ENCODE measurements at regions not wholly inside any gene's neighbourhood (a gene's known extent, or its start where the extent isn't known, plus 50 kb on each side); places are given as distances from the start of the nearest gene placed in this dataset.

DNA sequence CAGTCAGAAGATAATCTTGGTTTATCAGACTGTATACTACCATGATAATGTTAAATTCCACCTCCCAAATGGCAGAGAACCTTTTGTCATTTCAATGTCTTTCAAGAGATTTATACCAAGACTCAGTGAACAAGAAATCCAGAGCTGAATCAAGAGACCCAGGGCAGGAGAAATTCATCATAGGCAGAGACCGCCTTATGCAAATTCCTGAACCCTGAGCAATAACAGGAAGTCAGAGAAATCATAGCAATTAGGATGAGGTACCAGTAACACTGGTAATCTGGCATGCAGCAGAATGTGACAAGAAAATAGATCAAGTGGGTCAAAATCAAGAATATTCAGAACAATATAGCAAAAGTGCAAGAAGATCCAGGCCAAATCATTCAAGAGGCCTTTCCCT, 412.4 kb upstream of the LRATD1 start:
- Histone ChIP-seq H2BK12ac (ENCODE audit: insufficient read length, low read depth, low read length) (no peak overlapping the region), H3K9me3 (ENCODE audit: control insufficient read depth, low read depth, low read length) (no peaks in the 10 kb centered on the region), H3K56ac (ENCODE audit: insufficient read length, low read depth, low read length) (no peak overlapping the region), H3K4me1 (ENCODE audit: insufficient read depth, low read length) (peaks cover 4% of the 10 kb centered on the region; the same call in 1 of the 2 replicates), H3T11ph (ENCODE audit: low read length) (no peak overlapping the region), H4K91ac (ENCODE audit: insufficient read length, low read depth, low read length) (no peak overlapping the region), H3K79me2 (ENCODE audit: insufficient read depth, low read length) (no peaks in the 10 kb centered on the region), H4K5ac (ENCODE audit: insufficient read length, low read depth, low read length) (no peak overlapping the region), H2BK120ac (ENCODE audit: low read depth, low read length, poor library complexity, severe bottlenecking) (no peak overlapping the region), H3K27ac (ENCODE audit: insufficient read length, low read depth, low read length) (no peak overlapping the region), H2BK15ac (ENCODE audit: low read depth, low read length) (no peak overlapping the region), H2BK5ac (ENCODE audit: insufficient read length, low read length) (no peak overlapping the region), H2AK5ac (ENCODE audit: insufficient read length, low read length) (no peak overlapping the region), H3K18ac (ENCODE audit: insufficient read length, low read depth, low read length) (no peak overlapping the region), H4K20me1 (ENCODE audit: control insufficient read depth, insufficient read depth, insufficient read length) (no peaks in the 10 kb centered on the region), H3K4me2 (ENCODE audit: insufficient read depth, insufficient read length, low read length) (no peak overlapping the region), H3K14ac (ENCODE audit: insufficient read depth, low read length) (no peak overlapping the region), H2AFZ (ENCODE audit: low read length) (no peak overlapping the region), H3K79me1 (ENCODE audit: insufficient read depth, low read depth, low read length, poor library complexity, severe bottlenecking) (no peaks in the 10 kb centered on the region), H2BK20ac (ENCODE audit: low read depth, low read length, poor library complexity, severe bottlenecking) (no peak overlapping the region), H3K23ac (ENCODE audit: insufficient read length, low read depth, low read length) (no peak overlapping the region), H3K9ac (ENCODE audit: extremely low read depth, insufficient read length, low read length) (no peak overlapping the region), H4K8ac (replicated peaks; ENCODE audit: insufficient read length, low read depth, low read length) (no peak overlapping the region), H3K4ac (ENCODE audit: low read depth, low read length) (no peak overlapping the region), H3K27me3 (ENCODE audit: insufficient read depth, low read length) (no peaks in the 10 kb centered on the region), H3K23me2 (ENCODE audit: insufficient read length, low read depth, low read length, poor library complexity, severe bottlenecking) (no peaks in the 10 kb centered on the region)
- Mint-ChIP-seq H3K27ac (no peak overlapping the region), H3K4me3 (no peak overlapping the region), H3K36me3 (ENCODE audit: insufficient read depth in 1 of 3, low read depth in 3 of 3) (no peaks in the 10 kb centered on the region), H3K27me3 (ENCODE audit: low read depth) (no peaks in the 10 kb centered on the region), H3K4me1 (peaks cover 16 to 21% of the 10 kb centered on the region in 2 experiments), H3K9me3 (peaks cover 0 to 2% of the 10 kb centered on the region in 2 experiments; a peak in 2 of 5 replicates)
- DNase-seq = no peak
- no peak for TF ChIP-seq CTCF (conservative IDR thresholded peaks at IDR 0.05)
- no CpG with 5 or more reads among the region's 1 CpG for WGBS (ENCODE audit: extremely low coverage, insufficient read length, low lambda C conversion rate)
